ENCODE measurements at regions not wholly inside any gene's neighbourhood (a gene's known extent, or its start where the extent isn't known, plus 50 kb on each side); places are given as distances from the start of the nearest gene placed in this dataset.

DNA sequence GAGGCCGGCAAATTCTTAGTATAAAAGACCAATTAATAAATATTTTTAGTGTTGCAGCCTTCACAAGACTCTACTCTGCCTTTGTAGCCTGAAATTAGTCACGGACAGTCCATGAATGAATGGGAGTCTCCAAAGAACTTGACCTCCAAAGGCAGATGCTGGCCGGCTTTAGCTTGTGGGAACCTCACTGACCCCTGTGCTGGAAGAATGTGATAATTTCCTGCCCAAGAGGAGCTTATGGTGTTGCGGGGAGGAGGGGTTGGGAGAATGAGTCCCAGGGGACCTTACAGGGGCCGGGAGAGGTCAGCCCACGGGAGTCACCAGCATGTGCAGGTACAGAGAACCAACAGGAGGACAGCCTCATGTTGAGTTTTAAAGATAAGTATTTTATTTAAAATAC is 143.1 kb downstream of the IRX2 start (continued):
- TF ChIP-seq ZNF462 (CRISPR knock-in tag; IDR thresholded peaks at IDR 0.05) (no peak), CREB1 (CRISPR knock-in tag; IDR thresholded peaks at IDR 0.05; ENCODE audit: low read depth) (no peak), EZH2 (IDR thresholded peaks at IDR 0.05; ENCODE audit: low read depth, unreplicated experiment) (no peak), ZNF331 (CRISPR knock-in tag; IDR thresholded peaks at IDR 0.05; ENCODE audit: low read depth) (no peak), NANOG (IDR thresholded peaks at IDR 0.05; ENCODE audit: borderline replicate concordance) (no peak), JUNB (IDR thresholded peaks at IDR 0.05; ENCODE audit: unreplicated experiment) (no peak), STAT1 (IDR thresholded peaks at IDR 0.05; ENCODE audit: unreplicated experiment) (no peak), ZNF114 (CRISPR knock-in tag; IDR thresholded peaks at IDR 0.05) (no peak)
- TF ChIP-seq, protein P1, sequence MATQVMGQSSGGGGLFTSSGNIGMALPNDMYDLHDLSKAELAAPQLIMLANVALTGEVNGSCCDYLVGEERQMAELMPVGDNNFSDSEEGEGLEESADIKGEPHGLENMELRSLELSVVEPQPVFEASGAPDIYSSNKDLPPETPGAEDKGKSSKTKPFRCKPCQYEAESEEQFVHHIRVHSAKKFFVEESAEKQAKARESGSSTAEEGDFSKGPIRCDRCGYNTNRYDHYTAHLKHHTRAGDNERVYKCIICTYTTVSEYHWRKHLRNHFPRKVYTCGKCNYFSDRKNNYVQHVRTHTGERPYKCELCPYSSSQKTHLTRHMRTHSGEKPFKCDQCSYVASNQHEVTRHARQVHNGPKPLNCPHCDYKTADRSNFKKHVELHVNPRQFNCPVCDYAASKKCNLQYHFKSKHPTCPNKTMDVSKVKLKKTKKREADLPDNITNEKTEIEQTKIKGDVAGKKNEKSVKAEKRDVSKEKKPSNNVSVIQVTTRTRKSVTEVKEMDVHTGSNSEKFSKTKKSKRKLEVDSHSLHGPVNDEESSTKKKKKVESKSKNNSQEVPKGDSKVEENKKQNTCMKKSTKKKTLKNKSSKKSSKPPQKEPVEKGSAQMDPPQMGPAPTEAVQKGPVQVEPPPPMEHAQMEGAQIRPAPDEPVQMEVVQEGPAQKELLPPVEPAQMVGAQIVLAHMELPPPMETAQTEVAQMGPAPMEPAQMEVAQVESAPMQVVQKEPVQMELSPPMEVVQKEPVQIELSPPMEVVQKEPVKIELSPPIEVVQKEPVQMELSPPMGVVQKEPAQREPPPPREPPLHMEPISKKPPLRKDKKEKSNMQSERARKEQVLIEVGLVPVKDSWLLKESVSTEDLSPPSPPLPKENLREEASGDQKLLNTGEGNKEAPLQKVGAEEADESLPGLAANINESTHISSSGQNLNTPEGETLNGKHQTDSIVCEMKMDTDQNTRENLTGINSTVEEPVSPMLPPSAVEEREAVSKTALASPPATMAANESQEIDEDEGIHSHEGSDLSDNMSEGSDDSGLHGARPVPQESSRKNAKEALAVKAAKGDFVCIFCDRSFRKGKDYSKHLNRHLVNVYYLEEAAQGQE (IDR thresholded peaks at IDR 0.05; ENCODE audit: unreplicated experiment): no peak

All from GM23338 (cell line).